Activated naive CD4-positive, alpha-beta T cell treated with anti-CD3 and anti-CD28 coated beads for 36 hours (primary cell): ENCODE measurements at regions not wholly inside any gene's neighbourhood (a gene's known extent, or its start where the extent isn't known, plus 50 kb on each side); places are given as distances from the start of the nearest gene placed in this dataset.

ENCODE experiments used
- CTCF ChIA-PET: fragments of 350-600 bp; sonication (Branson Sonifier 250); formaldehyde crosslinking; loops from one replicate; lab custom pipeline; 2021; ENCODE audit warnings: antibody characterized with exemption; lab: Charles Lee
- DNase-seq: peaks from one replicate; pipeline ENCODE4 v3.0.0-alpha.2; 2020
- H3K27ac Mint-ChIP-seq: one replicate; pipeline ENCODE4 v1.8.0; 2021; ENCODE audit warnings: mild to moderate bottlenecking, mixed read lengths
- H3K27me3 Mint-ChIP-seq: one replicate; pipeline ENCODE4 v1.8.0; 2021; ENCODE audit warnings: low read depth, mixed read lengths
- H3K36me3 Mint-ChIP-seq: one replicate; pipeline ENCODE4 v1.8.0; 2021; ENCODE audit warnings: low read depth, mixed read lengths
- H3K4me1 Mint-ChIP-seq: one replicate; pipeline ENCODE4 v1.8.0; 2021; ENCODE audit warnings: low read depth, mixed read lengths
- H3K4me3 Mint-ChIP-seq: one replicate; pipeline ENCODE4 v1.8.0; 2021; ENCODE audit warnings: mild to moderate bottlenecking, moderate library complexity, mixed read lengths
- H3K9me3 Mint-ChIP-seq: one replicate; pipeline ENCODE4 v1.8.0; 2021; ENCODE audit warnings: mixed read lengths
- intact Hi-C: fragments of 100-400 bp; cut with micrococcal nuclease; formaldehyde crosslinking; loops from one replicate; pipeline ENCODE4 v1.15.1; 2023

- Mint-ChIP-seq H3K36me3 (no peaks in the 10 kb centered on the region), H3K4me1 (no peaks in the 10 kb centered on the region), H3K27ac (no peak overlapping the region), H3K4me3 (no peak overlapping the region), H3K9me3 (no peaks in the 10 kb centered on the region), H3K27me3 (no peaks in the 10 kb centered on the region)
- CTCF ChIA-PET = no interaction called here
- no peak for DNase-seq
- intact Hi-C loops = no loop called here
Observed at GRCh38 chr10:44591911-44592310, 207.0 kb upstream of the CXCL12 start.

GRCh38 chr10:44593952-44594351, 209.1 kb upstream of the CXCL12 start:
- Mint-ChIP-seq H3K9me3 (no peaks in the 10 kb centered on the region), H3K4me3 (no peak overlapping the region), H3K27ac (no peak overlapping the region), H3K36me3 (no peaks in the 10 kb centered on the region), H3K4me1 (no peaks in the 10 kb centered on the region), H3K27me3 (no peaks in the 10 kb centered on the region)
- CTCF ChIA-PET = no interaction called here
- DNase-seq = no peak
- intact Hi-C loops = no loop called here

GRCh38 chr10:44607116-44607515, 222.2 kb upstream of the CXCL12 start:
- no peaks in the 10 kb centered on the region for H3K9me3 Mint-ChIP-seq
- no peak overlapping the region for H3K27ac Mint-ChIP-seq
- intact Hi-C loops = no loop called here

GRCh38 chr10:44618910-44619309, 234.0 kb upstream of the CXCL12 start:
- H3K27ac Mint-ChIP-seq = no peak overlapping the region
- CTCF ChIA-PET = no interaction called here
- H3K4me1 Mint-ChIP-seq = no peaks in the 10 kb centered on the region
- H3K36me3 Mint-ChIP-seq = no peaks in the 10 kb centered on the region
- DNase-seq = no peak
- H3K9me3 Mint-ChIP-seq = peaks cover 2% of the 10 kb centered on the region
- no peak overlapping the region for H3K4me3 Mint-ChIP-seq
- H3K27me3 Mint-ChIP-seq = no peaks in the 10 kb centered on the region
- intact Hi-C loops = no loop called here

More at GRCh38 chr10:44607116-44607515, 222.2 kb upstream of the CXCL12 start:
- Mint-ChIP-seq H3K4me3 (no peak overlapping the region), H3K36me3 (no peaks in the 10 kb centered on the region), H3K4me1 (no peaks in the 10 kb centered on the region), H3K27me3 (peaks cover 21% of the 10 kb centered on the region)
- DNase-seq = no peak
- CTCF ChIA-PET = no interaction called here

GRCh38 chr10:44619521-44619920, 234.6 kb upstream of the CXCL12 start:
- Mint-ChIP-seq H3K27ac (no peak overlapping the region), H3K4me3 (no peak overlapping the region), H3K4me1 (no peaks in the 10 kb centered on the region), H3K36me3 (no peaks in the 10 kb centered on the region), H3K9me3 (peaks cover 2% of the 10 kb centered on the region), H3K27me3 (no peaks in the 10 kb centered on the region)
- DNase-seq = no peak
- CTCF ChIA-PET = no interaction called here
- intact Hi-C loops = no loop called here

GRCh38 chr10:44619975-44620374, 235.1 kb upstream of the CXCL12 start:
- Mint-ChIP-seq H3K27me3 (no peaks in the 10 kb centered on the region), H3K36me3 (no peaks in the 10 kb centered on the region), H3K4me3 (no peak overlapping the region), H3K9me3 (peaks cover 2% of the 10 kb centered on the region), H3K4me1 (no peaks in the 10 kb centered on the region), H3K27ac (no peak overlapping the region)
- intact Hi-C loops = no loop called here
- CTCF ChIA-PET = no interaction called here
- no peak for DNase-seq

GRCh38 chr10:44627591-44628354, 242.9 kb upstream of the CXCL12 start:
- Mint-ChIP-seq H3K9me3 (no peaks in the 10 kb centered on the region), H3K36me3 (no peaks in the 10 kb centered on the region), H3K27ac (no peak overlapping the region), H3K27me3 (no peaks in the 10 kb centered on the region), H3K4me1 (no peaks in the 10 kb centered on the region), H3K4me3 (no peak overlapping the region)
- DNase-seq = no peak
- CTCF ChIA-PET = interaction anchor here (0.6 kb wide), 1 partner anchor 66 kb away, joined by 3 read pairs; no protein-coding TSS in a partner anchor
- intact Hi-C loops = no loop called here

GRCh38 chr10:44628921-44629320, 244.0 kb upstream of the CXCL12 start:
- DNase-seq = no peak
- H3K9me3 Mint-ChIP-seq = no peaks in the 10 kb centered on the region
- H3K36me3 Mint-ChIP-seq = no peaks in the 10 kb centered on the region
- CTCF ChIA-PET = no interaction called here
- intact Hi-C loops = no loop called here
- H3K27ac Mint-ChIP-seq = no peak overlapping the region
- no peaks in the 10 kb centered on the region for H3K4me1 Mint-ChIP-seq
- no peaks in the 10 kb centered on the region for H3K27me3 Mint-ChIP-seq
- H3K4me3 Mint-ChIP-seq = no peak overlapping the region

GRCh38 chr10:44635176-44635575, 250.3 kb upstream of the CXCL12 start:
- no peaks in the 10 kb centered on the region for H3K36me3 Mint-ChIP-seq
- H3K9me3 Mint-ChIP-seq = peaks cover 3% of the 10 kb centered on the region
- no peak for DNase-seq
- intact Hi-C loops = no loop called here
- no peaks in the 10 kb centered on the region for H3K4me1 Mint-ChIP-seq
- H3K4me3 Mint-ChIP-seq = no peak overlapping the region
- no peak overlapping the region for H3K27ac Mint-ChIP-seq
- CTCF ChIA-PET = no interaction called here
- H3K27me3 Mint-ChIP-seq = peaks cover 2% of the 10 kb centered on the region

- no peak overlapping the region for H3K4me3 Mint-ChIP-seq
- no peak overlapping the region for H3K27ac Mint-ChIP-seq
- H3K36me3 Mint-ChIP-seq = no peaks in the 10 kb centered on the region
- no peaks in the 10 kb centered on the region for H3K4me1 Mint-ChIP-seq
- H3K9me3 Mint-ChIP-seq = peaks cover 3% of the 10 kb centered on the region
- DNase-seq = no peak
- H3K27me3 Mint-ChIP-seq = peaks cover 3% of the 10 kb centered on the region
- intact Hi-C loops = no loop called here
- CTCF ChIA-PET = no interaction called here
Observed at GRCh38 chr10:44636625-44637024, 251.7 kb upstream of the CXCL12 start.

GRCh38 chr10:44640429-44640828, 255.5 kb upstream of the CXCL12 start:
- Mint-ChIP-seq H3K27me3 (peaks cover 3% of the 10 kb centered on the region), H3K27ac (no peak overlapping the region), H3K36me3 (no peaks in the 10 kb centered on the region), H3K4me1 (no peaks in the 10 kb centered on the region), H3K9me3 (peaks cover 4% of the 10 kb centered on the region), H3K4me3 (no peak overlapping the region)
- no peak for DNase-seq
- CTCF ChIA-PET = interaction anchor here (0.7 kb wide), 1 partner anchor 25 kb away, joined by 3 read pairs; no protein-coding TSS in a partner anchor
- intact Hi-C loops = no loop called here

- no peaks in the 10 kb centered on the region for H3K36me3 Mint-ChIP-seq
- no peak for DNase-seq
- no peak overlapping the region for H3K4me3 Mint-ChIP-seq
- no peak overlapping the region for H3K27ac Mint-ChIP-seq
- H3K27me3 Mint-ChIP-seq = no peaks in the 10 kb centered on the region
- H3K4me1 Mint-ChIP-seq = no peaks in the 10 kb centered on the region
- CTCF ChIA-PET = no interaction called here
- peaks cover 1% of the 10 kb centered on the region for H3K9me3 Mint-ChIP-seq
- intact Hi-C loops = no loop called here
Observed at GRCh38 chr10:44647473-44647872, 262.6 kb upstream of the CXCL12 start.

- H3K36me3 Mint-ChIP-seq = no peaks in the 10 kb centered on the region
- no peaks in the 10 kb centered on the region for H3K4me1 Mint-ChIP-seq
- no peak overlapping the region for H3K27ac Mint-ChIP-seq
- no peak for DNase-seq
- CTCF ChIA-PET = interaction anchor here (0.7 kb wide), 1 partner anchor 522 kb away, joined by 3 read pairs; no protein-coding TSS in a partner anchor
- no peaks in the 10 kb centered on the region for H3K27me3 Mint-ChIP-seq
- intact Hi-C loops = no loop called here
- H3K9me3 Mint-ChIP-seq = peaks cover 1% of the 10 kb centered on the region
- H3K4me3 Mint-ChIP-seq = no peak overlapping the region
Observed at GRCh38 chr10:44647877-44648542, 263.1 kb upstream of the CXCL12 start.
